Neuronal stem cell (in vitro differentiated cells): ENCODE measurements at regions not wholly inside any gene's neighbourhood (a gene's known extent, or its start where the extent isn't known, plus 50 kb on each side); places are given as distances from the start of the nearest gene placed in this dataset.

Experiments
- DNase-seq: peaks from one replicate; pipeline ENCODE4 v3.0.0-alpha.2; 2013; ENCODE audit warnings: low spot score
- H2AFZ ChIP-seq: one replicate; pipeline ENCODE4 v1.6.1; 2013; ENCODE audit warnings: mild to moderate bottlenecking, low read length, inconsistent platforms
- H2AK5ac ChIP-seq: 2 replicates; pipeline ENCODE4 v1.6.1; 2013; ENCODE audit warnings: low read depth, mild to moderate bottlenecking, inconsistent platforms, low read length, moderate library complexity, mixed read lengths
- H2BK120ac ChIP-seq: 2 replicates; pipeline ENCODE4 v1.6.1; 2013; ENCODE audit warnings: low read depth, mild to moderate bottlenecking, inconsistent platforms, low read length, moderate library complexity, mixed read lengths
- H2BK12ac ChIP-seq: one replicate; pipeline ENCODE4 v1.6.1; 2013; ENCODE audit warnings: low read length, inconsistent platforms
- H2BK15ac ChIP-seq: 2 replicates; pipeline ENCODE4 v1.6.1; 2013; ENCODE audit warnings: mild to moderate bottlenecking, low read length, inconsistent platforms, mixed read lengths
- H2BK5ac ChIP-seq: one replicate; pipeline ENCODE4 v1.6.1; 2013; ENCODE audit warnings: inconsistent platforms, mild to moderate bottlenecking, low read length, moderate library complexity
- H3K14ac ChIP-seq: one replicate; pipeline ENCODE4 v1.6.1; 2013; ENCODE audit warnings: low read length, inconsistent platforms
- H3K18ac ChIP-seq: 2 replicates; pipeline ENCODE4 v1.6.1; 2013; ENCODE audit warnings: low read length, inconsistent platforms
- H3K23ac ChIP-seq: 2 replicates; pipeline ENCODE4 v1.6.1; 2013; ENCODE audit warnings: low read depth, mild to moderate bottlenecking, mixed read lengths, low read length, inconsistent platforms; ENCODE audit not compliant: poor library complexity
- H3K27ac ChIP-seq: replicated peaks from 3 replicates; pipeline ENCODE4 v1.5.1; 2013; ENCODE audit warnings: low read length, inconsistent platforms
- H3K27me3 ChIP-seq, 3 experiments: 2 replicates each; pipeline ENCODE4 v1.6.1; 2013; ENCODE audit warnings: low read length in 3 of 3, mild to moderate bottlenecking in 2 of 3, inconsistent platforms in 1 of 3, low read depth in 1 of 3, mixed read lengths in 1 of 3, moderate library complexity in 1 of 3; ENCODE audit not compliant: control insufficient read depth in 3 of 3, insufficient read depth in 3 of 3
- H3K36me3 ChIP-seq, 2 donors: replicated peaks in 1 of 2; 2 replicates each; pipeline ENCODE4 v1.6.1; 2013; ENCODE audit warnings: low read length in 2 of 2; ENCODE audit not compliant: control insufficient read depth in 2 of 2, insufficient read depth in 2 of 2
- H3K4ac ChIP-seq: 2 replicates; pipeline ENCODE4 v1.6.1; 2013; ENCODE audit warnings: inconsistent platforms, mild to moderate bottlenecking, low read length, moderate library complexity
- H3K4me1 ChIP-seq, 2 donors: 1 replicate in 1 of 2; 2 replicates in 1 of 2; pipeline ENCODE4 v1.6.1; 2013; ENCODE audit warnings: low read length in 2 of 2, low read depth in 1 of 2; ENCODE audit not compliant: control insufficient read depth in 2 of 2, insufficient read depth in 1 of 2
- H3K4me2 ChIP-seq: one replicate; pipeline ENCODE4 v1.6.1; 2013; ENCODE audit warnings: mild to moderate bottlenecking, low read length, inconsistent platforms; ENCODE audit not compliant: insufficient read depth, poor library complexity, severe bottlenecking
- H3K4me3 ChIP-seq, 2 donors: 2 replicates each; pipeline ENCODE4 v1.5.1; 2013; ENCODE audit warnings: low read length in 2 of 2, mild to moderate bottlenecking in 2 of 2, inconsistent platforms in 1 of 2, moderate library complexity in 1 of 2
- H3K79me1 ChIP-seq: one replicate; pipeline ENCODE4 v1.6.1; 2013; ENCODE audit warnings: low read depth, mild to moderate bottlenecking, inconsistent platforms, low read length, moderate library complexity
- H3K9ac ChIP-seq: one replicate; pipeline ENCODE4 v1.6.1; 2013; ENCODE audit warnings: mild to moderate bottlenecking, low read depth, low read length, inconsistent platforms; ENCODE audit not compliant: poor library complexity
- H3K9me3 ChIP-seq, 2 donors: replicated peaks in 1 of 2; 2 replicates each; pipeline versions ENCODE3 to v1.6.1; 2013; ENCODE audit warnings: low read length in 2 of 2, mild to moderate bottlenecking in 2 of 2, inconsistent platforms in 1 of 2, low read depth in 1 of 2, mixed read lengths in 1 of 2, moderate library complexity in 1 of 2; ENCODE audit not compliant: control insufficient read depth in 2 of 2, insufficient read depth in 1 of 2
- H4K8ac ChIP-seq: one replicate; pipeline ENCODE4 v1.6.1; 2013; ENCODE audit warnings: low read depth, mild to moderate bottlenecking, inconsistent platforms, low read length, moderate library complexity
- H4K91ac ChIP-seq: one replicate; pipeline ENCODE4 v1.6.1; 2013; ENCODE audit warnings: low read length, low read depth, mild to moderate bottlenecking, inconsistent platforms; ENCODE audit not compliant: poor library complexity
- WGBS, 2 donors: extraction: QIAGEN DNeasy Blood & Tissue Kit; methylation state at CpG; one replicate each; pipeline ENCODE4 v1.1.7; 2013; ENCODE audit warnings: missing lambda C conversion rate in 2 of 2, mixed read lengths in 1 of 2; ENCODE audit not compliant: insufficient read length in 2 of 2, insufficient replicate concordance in 1 of 2; ENCODE audit errors: extremely low coverage in 2 of 2; 5-methylcytosine and 5-hydroxymethylcytosine counted together

- Histone ChIP-seq H2AFZ (no peak overlapping the region), H2BK15ac (no peak overlapping the region), H3K9me3 (no peaks in the 10 kb centered on the region), H2BK5ac (no peak overlapping the region), H3K27ac (no peak overlapping the region), H3K36me3 (no peaks in the 10 kb centered on the region), H3K4me2 (no peak overlapping the region), H4K91ac (no peak overlapping the region), H3K23ac (no peak overlapping the region), H3K4ac (no peak overlapping the region), H3K4me3 (no peak overlapping the region), H2BK120ac (no peak overlapping the region), H2BK12ac (no peak overlapping the region), H3K4me1 (peaks cover 0 to 7% of the 10 kb centered on the region in 2 donors), H3K18ac (no peak overlapping the region), H3K27me3 (no peaks in the 10 kb centered on the region), H2AK5ac (no peak overlapping the region), H3K14ac (no peak overlapping the region), H3K9ac (no peak overlapping the region), H3K79me1 (no peaks in the 10 kb centered on the region), H4K8ac (no peak overlapping the region)
- WGBS, 2 donors, result no CpG with 5 or more reads among the region's 3 CpGs
- DNase-seq, result no peak
Measured at GRCh38 chr6:118401325-118401975, 146.6 kb upstream of the PLN start.

GRCh38 chr6:118403036-118403435, 145.1 kb upstream of the PLN start:
- Histone ChIP-seq H3K4ac (no peak overlapping the region), H3K36me3 (no peaks in the 10 kb centered on the region), H3K9ac (no peak overlapping the region), H3K9me3 (no peaks in the 10 kb centered on the region), H2AK5ac (no peak overlapping the region), H3K27ac (no peak overlapping the region), H3K27me3 (no peaks in the 10 kb centered on the region), H3K79me1 (no peaks in the 10 kb centered on the region), H2BK15ac (no peak overlapping the region), H4K8ac (no peak overlapping the region), H3K4me3 (no peak overlapping the region), H3K23ac (no peak overlapping the region), H2BK120ac (no peak overlapping the region), H3K14ac (no peak overlapping the region), H2BK5ac (no peak overlapping the region), H2AFZ (no peak overlapping the region), H3K4me1 (peaks cover 0 to 3% of the 10 kb centered on the region in 2 donors), H3K4me2 (no peak overlapping the region), H2BK12ac (no peak overlapping the region), H4K91ac (no peak overlapping the region), H3K18ac (no peak overlapping the region)
- no peak for DNase-seq
- no CpG with 5 or more reads among the region's 3 CpGs for WGBS, 2 donors

GRCh38 chr6:118408863-118409262, 139.2 kb upstream of the PLN start:
- Histone ChIP-seq H3K27ac (no peak overlapping the region), H2AFZ (no peak overlapping the region), H3K23ac (no peak overlapping the region), H4K8ac (peak overlapping the region; percentile 30), H3K4me1 (no peaks in the 10 kb centered on the region), H2BK12ac (no peak overlapping the region), H3K4me2 (no peak overlapping the region), H3K18ac (peak overlapping the region; percentile 53), H3K36me3 (no peaks in the 10 kb centered on the region), H3K4ac (no peak overlapping the region), H4K91ac (no peak overlapping the region), H3K9me3 (peaks cover 0 to 4% of the 10 kb centered on the region in 2 donors), H3K14ac (no peak overlapping the region), H2BK5ac (no peak overlapping the region), H2BK120ac (no peak overlapping the region), H3K79me1 (peaks cover 1% of the 10 kb centered on the region), H3K27me3 (no peaks in the 10 kb centered on the region), H3K9ac (peak overlapping the region; percentile 15), H2BK15ac (no peak overlapping the region), H3K4me3 (peak overlapping the region in 1 of 2 donors; percentile 21), H2AK5ac (peak overlapping the region; percentile 14)
- no peak for DNase-seq
- WGBS, 2 donors, result no CpG with 5 or more reads among the region's 5 CpGs

DNA sequence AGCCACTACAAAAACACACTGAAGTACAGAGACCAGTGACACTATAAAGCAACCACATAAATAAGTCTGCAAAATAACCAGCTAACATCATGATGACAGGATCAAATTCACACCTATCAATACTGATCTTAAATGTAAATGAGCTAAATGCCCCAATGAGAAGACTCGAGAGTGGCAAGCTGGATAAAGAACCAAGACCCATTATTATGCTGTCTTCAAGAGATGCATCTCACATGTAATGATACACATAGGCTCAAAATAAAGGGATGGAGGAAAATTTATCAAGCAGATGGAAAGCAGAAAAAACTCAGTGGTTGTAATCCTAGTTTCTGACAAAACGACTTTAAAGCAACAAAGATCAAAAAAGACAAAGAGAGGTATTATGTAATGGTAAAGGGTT, 138.1 kb upstream of the PLN start:
- no peak overlapping the region for H2AK5ac ChIP-seq
- no peak overlapping the region for H3K14ac ChIP-seq
- no peak overlapping the region for H3K27ac ChIP-seq
- H2BK12ac ChIP-seq, result no peak overlapping the region
- H3K18ac ChIP-seq, result no peak overlapping the region
- H3K4ac ChIP-seq, result no peak overlapping the region
- no peak overlapping the region for H2BK5ac ChIP-seq
- no peak overlapping the region for H3K9ac ChIP-seq
- no peak overlapping the region for H3K4me3 ChIP-seq
- H4K8ac ChIP-seq, result no peak overlapping the region
- no CpG with 5 or more reads among the region's 2 CpGs for WGBS, 2 donors
- H3K4me1 ChIP-seq, result no peaks in the 10 kb centered on the region
- no peak overlapping the region for H3K23ac ChIP-seq
- H3K79me1 ChIP-seq, result peaks cover 1% of the 10 kb centered on the region
- H2AFZ ChIP-seq, result no peak overlapping the region
- no peak overlapping the region for H2BK15ac ChIP-seq
- no peak overlapping the region for H2BK120ac ChIP-seq
- H4K91ac ChIP-seq, result no peak overlapping the region
- no peaks in the 10 kb centered on the region for H3K36me3 ChIP-seq
- peaks cover 0 to 4% of the 10 kb centered on the region in 2 donors for H3K9me3 ChIP-seq
- DNase-seq, result no peak
- H3K27me3 ChIP-seq, result no peaks in the 10 kb centered on the region
- no peak overlapping the region for H3K4me2 ChIP-seq
